A673 (cell line): ENCODE measurements at regions not wholly inside any gene's neighbourhood (a gene's known extent, or its start where the extent isn't known, plus 50 kb on each side); places are given as distances from the start of the nearest gene placed in this dataset.

ENCODE experiments used
- CTCF ChIP-seq: fragments of 300-800, 200-600 bp; sonication (generic); conservative IDR thresholded peaks from 2 replicates; pipeline ENCODE4 v1.5.1; 2017; ENCODE audit warnings: low read depth, mild to moderate bottlenecking, antibody characterized with exemption, low read length, moderate library complexity, mixed read lengths
- EZH2 ChIP-seq: fragments of 200-600 bp; sonication (generic); IDR thresholded peaks from 2 replicates; pipeline ENCODE4 v1.6.1; 2017; ENCODE audit warnings: borderline replicate concordance, low read depth, mild to moderate bottlenecking, mixed read lengths, antibody characterized with exemption, low read length; ENCODE audit not compliant: poor library complexity, severe bottlenecking

- no peak for TF ChIP-seq CTCF
- no peak for TF ChIP-seq EZH2
Observed at GRCh38 chr5:3392306-3392939, 203.2 kb upstream of the IRX1 start.
